ENCODE measurements at regions not wholly inside any gene's neighbourhood (a gene's known extent, or its start where the extent isn't known, plus 50 kb on each side); places are given as distances from the start of the nearest gene placed in this dataset.

DNA sequence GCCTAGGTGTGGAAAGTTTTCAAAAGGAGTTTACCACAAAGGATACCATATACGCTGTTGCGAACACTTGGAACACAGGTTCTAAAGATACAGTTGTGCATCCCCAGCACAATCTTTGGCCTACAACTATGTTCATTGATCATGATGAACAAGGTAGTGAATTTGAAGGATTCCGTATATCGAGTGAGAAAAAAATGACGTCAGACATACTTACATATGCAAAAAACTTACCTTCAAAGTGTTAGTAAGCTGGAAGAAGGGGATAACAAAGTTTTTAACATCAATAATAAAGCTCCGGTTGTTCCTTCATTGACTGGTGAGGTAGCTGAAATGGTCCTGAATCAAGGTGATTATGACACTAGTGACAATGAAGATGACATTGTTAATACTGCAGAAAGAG lies 133.9 kb upstream of the PDE3A start:
- TF ChIP-seq, protein P1, sequence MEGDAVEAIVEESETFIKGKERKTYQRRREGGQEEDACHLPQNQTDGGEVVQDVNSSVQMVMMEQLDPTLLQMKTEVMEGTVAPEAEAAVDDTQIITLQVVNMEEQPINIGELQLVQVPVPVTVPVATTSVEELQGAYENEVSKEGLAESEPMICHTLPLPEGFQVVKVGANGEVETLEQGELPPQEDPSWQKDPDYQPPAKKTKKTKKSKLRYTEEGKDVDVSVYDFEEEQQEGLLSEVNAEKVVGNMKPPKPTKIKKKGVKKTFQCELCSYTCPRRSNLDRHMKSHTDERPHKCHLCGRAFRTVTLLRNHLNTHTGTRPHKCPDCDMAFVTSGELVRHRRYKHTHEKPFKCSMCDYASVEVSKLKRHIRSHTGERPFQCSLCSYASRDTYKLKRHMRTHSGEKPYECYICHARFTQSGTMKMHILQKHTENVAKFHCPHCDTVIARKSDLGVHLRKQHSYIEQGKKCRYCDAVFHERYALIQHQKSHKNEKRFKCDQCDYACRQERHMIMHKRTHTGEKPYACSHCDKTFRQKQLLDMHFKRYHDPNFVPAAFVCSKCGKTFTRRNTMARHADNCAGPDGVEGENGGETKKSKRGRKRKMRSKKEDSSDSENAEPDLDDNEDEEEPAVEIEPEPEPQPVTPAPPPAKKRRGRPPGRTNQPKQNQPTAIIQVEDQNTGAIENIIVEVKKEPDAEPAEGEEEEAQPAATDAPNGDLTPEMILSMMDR (conservative IDR thresholded peaks at IDR 0.05 in 1 of 2, IDR thresholded peaks at IDR 0.05 in 1 of 2; ENCODE audit: low read depth in 1 of 2, low read length in 2 of 2), result no peak
- no peak for TF ChIP-seq EZH2 (IDR thresholded peaks at IDR 0.05; ENCODE audit: low read length, missing control alignments)

All from fibroblast of lung (primary cell).